ENCODE measurements at regions not wholly inside any gene's neighbourhood (a gene's known extent, or its start where the extent isn't known, plus 50 kb on each side); places are given as distances from the start of the nearest gene placed in this dataset.
"Not testable (repeated sequence)": the region's sequence is repeated elsewhere in the genome, so short reads cannot be mapped to it uniquely, and the experiment has no call there.

GRCh38 chr5:27130587-27130986, 92.2 kb upstream of the CDH9 start:
- Histone ChIP-seq H3K9me3 (no peaks in the 10 kb centered on the region), H3K27me3 (no peaks in the 10 kb centered on the region), H3K36me3 (no peaks in the 10 kb centered on the region), H3K27ac (no peak overlapping the region), H3K4me3 (no peak overlapping the region), H3K4me1 (no peaks in the 10 kb centered on the region)
- no peak for DNase-seq
- no peak for TF ChIP-seq CTCF (IDR thresholded peaks at IDR 0.05)
- no peak for TF ChIP-seq POLR2A (IDR thresholded peaks at IDR 0.05)

GRCh38 chr5:27129926-27130325, 91.5 kb upstream of the CDH9 start:
- Histone ChIP-seq H3K36me3 (no peaks in the 10 kb centered on the region), H3K27ac (no peak overlapping the region), H3K4me3 (no peak overlapping the region), H3K4me1 (no peaks in the 10 kb centered on the region), H3K27me3 (no peaks in the 10 kb centered on the region), H3K9me3 (no peaks in the 10 kb centered on the region)
- no peak for TF ChIP-seq POLR2A (IDR thresholded peaks at IDR 0.05)
- no peak for TF ChIP-seq CTCF (IDR thresholded peaks at IDR 0.05)
- no peak for DNase-seq

GRCh38 chr5:27125856-27126255, 87.5 kb upstream of the CDH9 start:
- no peak overlapping the region for H3K27ac ChIP-seq
- TF ChIP-seq POLR2A (IDR thresholded peaks at IDR 0.05) (no peak), CTCF (IDR thresholded peaks at IDR 0.05) (no peak)
- no peaks in the 10 kb centered on the region for H3K4me1 ChIP-seq
- no peak overlapping the region for H3K4me3 ChIP-seq
- no peak for DNase-seq
- H3K36me3 ChIP-seq: no peaks in the 10 kb centered on the region
- no peaks in the 10 kb centered on the region for H3K27me3 ChIP-seq
- no peaks in the 10 kb centered on the region for H3K9me3 ChIP-seq

- Histone ChIP-seq H3K27ac (no peak overlapping the region), H3K4me1 (no peaks in the 10 kb centered on the region), H3K27me3 (no peaks in the 10 kb centered on the region), H3K4me3 (no peak overlapping the region), H3K9me3 (peaks cover 0 to 5% (median 0%) of the 10 kb centered on the region in 4 donors), H3K36me3 (no peaks in the 10 kb centered on the region)
- no peak for TF ChIP-seq POLR2A (IDR thresholded peaks at IDR 0.05)
- DNase-seq: no peak
These were observed 86.2 kb upstream of the CDH9 start for GRCh38 chr5:27124590-27124989.

GRCh38 chr5:27119736-27120321, 81.4 kb upstream of the CDH9 start:
- not testable (repeated sequence) for H3K27me3 ChIP-seq, H3K27ac ChIP-seq, H3K4me3 ChIP-seq, H3K9me3 ChIP-seq, H3K36me3 ChIP-seq, H3K4me1 ChIP-seq, DNase-seq

GRCh38 chr5:27103486-27103885, 65.1 kb upstream of the CDH9 start:
- Histone ChIP-seq H3K27ac (no peak overlapping the region), H3K4me1 (no peaks in the 10 kb centered on the region), H3K4me3 (no peak overlapping the region), H3K9me3 (no peaks in the 10 kb centered on the region), H3K27me3 (no peaks in the 10 kb centered on the region), H3K36me3 (no peaks in the 10 kb centered on the region)
- DNase-seq: no peak
- TF ChIP-seq POLR2A (IDR thresholded peaks at IDR 0.05) (no peak), CTCF (IDR thresholded peaks at IDR 0.05) (no peak)

- not testable (repeated sequence) for H3K4me3 ChIP-seq, DNase-seq, H3K9me3 ChIP-seq, H3K36me3 ChIP-seq, H3K27ac ChIP-seq, H3K27me3 ChIP-seq, H3K4me1 ChIP-seq
These were observed 57.4 kb upstream of the CDH9 start for GRCh38 chr5:27095761-27096160.

Measured in Peyer's patch (tissue), 4 donors.